ENCODE measurements at regions not wholly inside any gene's neighbourhood (a gene's known extent, or its start where the extent isn't known, plus 50 kb on each side); places are given as distances from the start of the nearest gene placed in this dataset.
"Not testable (repeated sequence)": the region's sequence is repeated elsewhere in the genome, so short reads cannot be mapped to it uniquely, and the experiment has no call there.

GRCh38 chr1:14273811-14274210 lies 324.7 kb upstream of the KAZN start:
- Histone ChIP-seq H3K79me2 (ENCODE audit: low read depth) (no peaks in the 10 kb centered on the region), H3K27me3 (ENCODE audit: insufficient read depth, low read depth) (peaks cover 4% of the 10 kb centered on the region; the same call in 1 of the 2 replicates), H3K36me3 (ENCODE audit: low read depth) (no peaks in the 10 kb centered on the region), H3K27ac (no peak overlapping the region), H2AFZ (no peak overlapping the region), H3F3A (ENCODE audit: insufficient read depth, low read depth) (no peaks in the 10 kb centered on the region), H3K9me3 (ENCODE audit: insufficient read depth, low read depth) (no peaks in the 10 kb centered on the region), H3K9me2 (ENCODE audit: insufficient read depth) (no peaks in the 10 kb centered on the region), H4K20me1 (ENCODE audit: insufficient read depth) (no peaks in the 10 kb centered on the region), H3K4me1 (replicated peaks; ENCODE audit: insufficient read depth) (no peaks in the 10 kb centered on the region), H3K4me2 (no peak overlapping the region), H3K4me3 (no peak overlapping the region)
- no peak for DNase-seq
- BruUV-seq (replicated peaks) = no TSS peak
- intact Hi-C loops (cut with micrococcal nuclease; ENCODE audit: unreplicated experiment) = no loop called here
- CTCF ChIA-PET = no interaction called here
- TF ChIP-seq EZH2 (IDR thresholded peaks at IDR 0.05; ENCODE audit: low read depth) (no peak), CTCF (conservative IDR thresholded peaks at IDR 0.05) (no peak)
- POLR2A ChIA-PET (ENCODE audit: unreplicated experiment) = no interaction called here

GRCh38 chr1:14279891-14280290 lies 318.6 kb upstream of the KAZN start:
- H3K4me2 ChIP-seq; H3K36me3 ChIP-seq (ENCODE audit: low read depth); POLR2A ChIA-PET (ENCODE audit: unreplicated experiment); H4K20me1 ChIP-seq (ENCODE audit: insufficient read depth); H3K9me3 ChIP-seq (ENCODE audit: insufficient read depth, low read depth); H3F3A ChIP-seq (ENCODE audit: insufficient read depth, low read depth); BruUV-seq (replicated peaks); H3K27me3 ChIP-seq (ENCODE audit: insufficient read depth, low read depth); CTCF ChIA-PET; H3K9me2 ChIP-seq (ENCODE audit: insufficient read depth); H3K79me2 ChIP-seq (ENCODE audit: low read depth); intact Hi-C loops (cut with micrococcal nuclease; ENCODE audit: unreplicated experiment); H3K27ac ChIP-seq; H2AFZ ChIP-seq; H3K4me3 ChIP-seq; DNase-seq; H3K4me1 ChIP-seq (replicated peaks; ENCODE audit: insufficient read depth): not testable (repeated sequence)

- CTCF ChIA-PET = no interaction called here
- Histone ChIP-seq H3K4me1 (replicated peaks; ENCODE audit: insufficient read depth) (no peaks in the 10 kb centered on the region), H3K9me2 (ENCODE audit: insufficient read depth) (no peaks in the 10 kb centered on the region)
Measured at GRCh38 chr1:14280909-14281308, 317.6 kb upstream of the KAZN start.

More at GRCh38 chr1:14280909-14281308, 317.6 kb upstream of the KAZN start:
- no peaks in the 10 kb centered on the region for H4K20me1 ChIP-seq (ENCODE audit: insufficient read depth)
- TF ChIP-seq EZH2 (IDR thresholded peaks at IDR 0.05; ENCODE audit: low read depth) (no peak), CTCF (conservative IDR thresholded peaks at IDR 0.05) (no peak)
- H3K4me2 ChIP-seq = no peak overlapping the region
- no peaks in the 10 kb centered on the region for H3K36me3 ChIP-seq (ENCODE audit: low read depth)
- POLR2A ChIA-PET (ENCODE audit: unreplicated experiment) = no interaction called here
- H3K27ac ChIP-seq = no peak overlapping the region
- no TSS peak for BruUV-seq (replicated peaks)
- DNase-seq = no peak
- H3K27me3 ChIP-seq (ENCODE audit: insufficient read depth, low read depth) = peaks cover 9% of the 10 kb centered on the region; the same call in 1 of the 2 replicates
- H3F3A ChIP-seq (ENCODE audit: insufficient read depth, low read depth) = no peaks in the 10 kb centered on the region
- H3K4me3 ChIP-seq = no peak overlapping the region
- no peak overlapping the region for H2AFZ ChIP-seq
- intact Hi-C loops (cut with micrococcal nuclease; ENCODE audit: unreplicated experiment) = no loop called here
- H3K79me2 ChIP-seq (ENCODE audit: low read depth) = no peaks in the 10 kb centered on the region
- no peaks in the 10 kb centered on the region for H3K9me3 ChIP-seq (ENCODE audit: insufficient read depth, low read depth)

Measured in PC-9 (cell line).